GM21619 (cell line): ENCODE measurements at regions not wholly inside any gene's neighbourhood (a gene's known extent, or its start where the extent isn't known, plus 50 kb on each side); places are given as distances from the start of the nearest gene placed in this dataset.

Experiments
- ATAC-seq: cut with Tn5 transposase; IDR thresholded peaks from one replicate; pipeline ENCODE4 v1.9.1; 2021; ENCODE audit not compliant: unreplicated experiment

- no peak for ATAC-seq
Measured at GRCh38 chr5:169356811-169357210, 55.9 kb upstream of the SLIT3 start.

- ATAC-seq: no peak
Measured at GRCh38 chr5:169356181-169356580, 55.2 kb upstream of the SLIT3 start.

- ATAC-seq: no peak
Measured at GRCh38 chr5:169354921-169355320, 54.0 kb upstream of the SLIT3 start.

GRCh38 chr5:169354263-169354662, 53.3 kb upstream of the SLIT3 start:
- no peak for ATAC-seq

GRCh38 chr5:169352901-169353300, 52.0 kb upstream of the SLIT3 start:
- ATAC-seq: no peak

GRCh38 chr5:169351721-169352120, 50.8 kb upstream of the SLIT3 start:
- ATAC-seq: no peak

- ATAC-seq: peak; percentile 45
Measured at GRCh38 chr5:169350759-169351240, 49.9 kb upstream of the SLIT3 start.
